Upper lobe of left lung (tissue), 6 donors: ENCODE measurements at regions not wholly inside any gene's neighbourhood (a gene's known extent, or its start where the extent isn't known, plus 50 kb on each side); places are given as distances from the start of the nearest gene placed in this dataset.

Experiments used
- ATAC-seq, 2 donors: fragments of 200-7000 bp; cut with Tn5 transposase; one replicate each; pipeline ENCODE4 v1.9.1; 2022; ENCODE audit warnings: mild to moderate bottlenecking in 2 of 2, moderate library complexity in 2 of 2; ENCODE audit not compliant: low FRiP score in 2 of 2
- DNase-seq, 2 donors: peaks; one replicate each; pipeline ENCODE4 v3.0.0-alpha.2; 2019 to 2020
- H3K27ac ChIP-seq, 4 donors: fragments of 200-600 bp; sonication (generic); one replicate each; pipeline ENCODE4 v1.5.1; 2016 to 2019
- H3K27me3 ChIP-seq, 4 donors: fragments of 200-600 bp; sonication (generic); one replicate each; pipeline ENCODE4 v1.5.1; 2017 to 2019
- H3K36me3 ChIP-seq, 4 donors: fragments of 200-600 bp; sonication (generic); one replicate each; pipeline ENCODE4 v1.5.1; 2016 to 2019
- H3K4me1 ChIP-seq, 4 donors: fragments of 200-600 bp; sonication (generic); one replicate each; pipeline ENCODE4 v1.5.1; 2018 to 2019
- H3K4me3 ChIP-seq, 4 donors: fragments of 200-600 bp; sonication (generic); one replicate each; pipeline ENCODE4 v1.5.1; 2017 to 2019; ENCODE audit warnings: mild to moderate bottlenecking in 2 of 4, moderate library complexity in 1 of 4
- H3K9me3 ChIP-seq, 4 donors: fragments of 200-600 bp; sonication (generic); one replicate each; pipeline ENCODE4 v1.5.1; 2018 to 2019
- EP300 ChIP-seq, 4 donors: sonication (generic); formaldehyde crosslinking; IDR thresholded peaks; one replicate each; pipeline ENCODE4 v1.5.1; 2017; ENCODE audit warnings: antibody characterized with exemption in 4 of 4, control low read depth in 2 of 4
- POLR2A ChIP-seq, 4 donors: fragments of 450-650 bp; IDR thresholded peaks; one replicate each; pipeline ENCODE4 v1.5.1; 2016 to 2017; ENCODE audit warnings: antibody characterized with exemption in 4 of 4, mild to moderate bottlenecking in 2 of 4
- POLR2AphosphoS5 ChIP-seq, 2 donors: sonication (generic); formaldehyde crosslinking; IDR thresholded peaks; one replicate each; pipeline ENCODE4 v1.5.1; 2017; ENCODE audit warnings: antibody characterized with exemption in 2 of 2
- WGBS, 2 donors: methylation state at CpG; one replicate each; pipeline ENCODE4 v1.1.5; 2017 to 2018; 5-methylcytosine and 5-hydroxymethylcytosine counted together
- TF ChIP-seq, protein P1 (sequence below), 6 experiments: fragments of 450-650 bp in 4 of 6; fragments of 200-600 bp in 2 of 6; sonication (generic) in 2 of 6; IDR thresholded peaks; one replicate each; pipeline ENCODE4 v1.5.1; 2016 to 2019; ENCODE audit warnings: antibody characterized with exemption in 6 of 6
- donor health status: DM: no; HTN: no; CAD: no; lungs with moderate emphysema.
- donor health status: DM: no; HTN: yes; CAD: no; lungs with severe emphysema.

DNA sequence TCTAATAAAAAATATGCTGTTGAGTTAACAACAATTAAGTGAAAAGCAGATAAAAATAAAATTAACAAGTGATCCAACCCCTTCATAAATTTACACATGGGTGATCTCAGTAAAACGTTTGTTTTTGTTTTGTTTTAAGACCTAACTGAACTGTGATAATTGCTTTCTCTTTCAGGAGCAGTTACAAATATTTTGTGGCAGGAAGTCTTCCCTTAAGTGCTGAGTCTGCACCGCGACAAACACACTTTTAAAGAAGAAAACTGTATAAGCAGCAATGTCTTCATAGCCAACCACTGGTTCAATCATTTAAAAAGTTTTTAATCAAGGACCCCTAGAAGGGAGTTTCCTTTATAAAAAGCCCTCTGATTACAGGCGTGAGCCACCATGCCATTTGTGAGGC is 53.7 kb upstream of the NFKB1 start:
- H3K4me1 ChIP-seq = no peaks in the 10 kb centered on the region
- H3K27me3 ChIP-seq = no peaks in the 10 kb centered on the region
- WGBS, 2 donors = 48 to 65% methylated on average over 4 of the region's 4 CpGs
- H3K4me3 ChIP-seq = no peak overlapping the region
- no peaks in the 10 kb centered on the region for H3K36me3 ChIP-seq
- TF ChIP-seq POLR2AphosphoS5 (IDR thresholded peaks at IDR 0.05) (no peak), POLR2A (IDR thresholded peaks at IDR 0.05) (no peak), EP300 (IDR thresholded peaks at IDR 0.05) (no peak)
- ATAC-seq (no peak), DNase-seq (no peak)
- H3K27ac ChIP-seq = no peak overlapping the region
- H3K9me3 ChIP-seq = no peaks in the 10 kb centered on the region

DNA sequence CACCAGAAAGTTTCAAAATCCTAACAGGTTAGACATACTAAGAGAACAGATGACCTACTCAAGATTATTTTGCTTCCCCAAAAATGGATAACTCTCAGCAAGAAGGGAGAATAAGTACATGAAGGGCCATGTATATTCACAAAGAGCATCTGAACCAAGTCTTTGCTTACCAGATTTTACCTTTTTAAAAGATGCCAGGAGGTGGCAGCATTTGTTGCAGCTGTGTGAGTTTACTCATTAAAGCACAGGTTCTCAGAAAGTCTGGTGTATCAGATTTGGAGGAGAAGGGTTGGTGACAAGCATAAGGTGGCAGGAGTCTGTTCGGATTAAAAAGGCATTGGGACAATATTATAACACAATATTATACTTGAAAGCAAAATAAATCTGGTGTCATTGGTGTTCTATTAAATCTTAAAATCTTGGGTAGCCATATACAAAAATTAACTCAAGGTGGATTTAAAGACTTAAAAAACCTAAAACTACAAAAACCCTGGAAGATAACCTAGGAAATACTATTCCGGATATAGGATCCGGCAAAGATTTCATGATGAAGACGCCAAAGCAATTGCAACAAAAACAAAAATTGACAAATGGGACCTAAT is 51.3 kb upstream of the NFKB1 start:
- Histone ChIP-seq H3K4me3 (no peak overlapping the region), H3K36me3 (no peaks in the 10 kb centered on the region), H3K4me1 (no peaks in the 10 kb centered on the region), H3K27ac (no peak overlapping the region), H3K9me3 (no peaks in the 10 kb centered on the region), H3K27me3 (no peaks in the 10 kb centered on the region)
- ATAC-seq (peak in 1 of 2 donors; percentile 80), DNase-seq (peak in 1 of 2 donors; percentile 31)
- 48 to 54% methylated on average over 4 of the region's 4 CpGs for WGBS, 2 donors
- TF ChIP-seq, protein P1, sequence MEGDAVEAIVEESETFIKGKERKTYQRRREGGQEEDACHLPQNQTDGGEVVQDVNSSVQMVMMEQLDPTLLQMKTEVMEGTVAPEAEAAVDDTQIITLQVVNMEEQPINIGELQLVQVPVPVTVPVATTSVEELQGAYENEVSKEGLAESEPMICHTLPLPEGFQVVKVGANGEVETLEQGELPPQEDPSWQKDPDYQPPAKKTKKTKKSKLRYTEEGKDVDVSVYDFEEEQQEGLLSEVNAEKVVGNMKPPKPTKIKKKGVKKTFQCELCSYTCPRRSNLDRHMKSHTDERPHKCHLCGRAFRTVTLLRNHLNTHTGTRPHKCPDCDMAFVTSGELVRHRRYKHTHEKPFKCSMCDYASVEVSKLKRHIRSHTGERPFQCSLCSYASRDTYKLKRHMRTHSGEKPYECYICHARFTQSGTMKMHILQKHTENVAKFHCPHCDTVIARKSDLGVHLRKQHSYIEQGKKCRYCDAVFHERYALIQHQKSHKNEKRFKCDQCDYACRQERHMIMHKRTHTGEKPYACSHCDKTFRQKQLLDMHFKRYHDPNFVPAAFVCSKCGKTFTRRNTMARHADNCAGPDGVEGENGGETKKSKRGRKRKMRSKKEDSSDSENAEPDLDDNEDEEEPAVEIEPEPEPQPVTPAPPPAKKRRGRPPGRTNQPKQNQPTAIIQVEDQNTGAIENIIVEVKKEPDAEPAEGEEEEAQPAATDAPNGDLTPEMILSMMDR (IDR thresholded peaks at IDR 0.05) = peak in 5 of 6 experiments; percentile 36 to 71 (median 63)
- TF ChIP-seq EP300 (IDR thresholded peaks at IDR 0.05) = no peak

DNA sequence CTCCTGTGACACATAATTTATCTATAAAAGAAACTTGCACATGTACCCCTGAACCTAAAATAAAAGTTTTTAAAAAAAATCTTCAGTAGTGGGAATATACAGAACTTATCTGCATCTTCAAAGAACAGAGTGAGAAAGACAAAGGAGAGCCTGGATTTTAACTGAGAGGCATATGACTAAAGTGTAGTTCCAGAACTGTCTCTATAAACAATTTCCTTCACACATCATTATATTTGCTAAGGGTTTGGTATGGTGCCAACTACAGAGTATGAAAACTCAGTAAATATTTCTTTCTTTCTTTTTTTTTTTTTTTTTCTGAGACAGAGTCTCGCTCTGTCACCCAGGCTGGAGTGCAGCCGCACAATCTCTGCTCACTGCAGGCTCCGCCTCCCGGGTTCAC is 49.9 kb upstream of the NFKB1 start:
- H3K27me3 ChIP-seq = no peaks in the 10 kb centered on the region
- H3K4me3 ChIP-seq = no peak overlapping the region
- H3K36me3 ChIP-seq = no peaks in the 10 kb centered on the region
- TF ChIP-seq, protein P1 (IDR thresholded peaks at IDR 0.05) = no peak
- TF ChIP-seq EP300 (IDR thresholded peaks at IDR 0.05) (no peak), POLR2A (IDR thresholded peaks at IDR 0.05) (no peak), POLR2AphosphoS5 (IDR thresholded peaks at IDR 0.05) (no peak)
- H3K27ac ChIP-seq = no peak overlapping the region
- H3K4me1 ChIP-seq = peaks cover 0 to 4% (median 0%) of the 10 kb centered on the region in 4 donors
- ATAC-seq (no peak), DNase-seq (peak in 1 of 2 donors; percentile 15)
- 71 to 73% methylated on average over 4 of the region's 4 CpGs for WGBS, 2 donors
- H3K9me3 ChIP-seq = no peaks in the 10 kb centered on the region
